MCF 10A (cell line): ENCODE measurements at regions not wholly inside any gene's neighbourhood (a gene's known extent, or its start where the extent isn't known, plus 50 kb on each side); places are given as distances from the start of the nearest gene placed in this dataset.

ENCODE experiments used
- BruUV-seq: library from RNA; stranded (reverse); fragments of 400-500 nt; replicated peaks from 2 replicates; lab custom pipeline; 2021; lab: Mats Ljungman, UMichigan
- CTCF ChIA-PET: fragments of 300-600 bp; sonication (Branson Sonifier 250); formaldehyde crosslinking; extraction: SDS; loops from one replicate; lab custom pipeline; 2021; ENCODE audit warnings: antibody characterized with exemption, inconsistent platforms; lab: Yijun Ruan, JAX
- POLR2A ChIA-PET: fragments of 300-600, 350-650 bp; sonication (Branson Sonifier 250); formaldehyde crosslinking; extraction: SDS; loops from one replicate; lab custom pipeline; 2020; ENCODE audit warnings: antibody characterized with exemption, inconsistent platforms; lab: Yijun Ruan, JAX
- DNase-seq: peaks from one replicate; pipeline ENCODE4 v3.0.0-alpha.2; 2018; ENCODE audit not compliant: unreplicated experiment
- H3K27ac Mint-ChIP-seq: one replicate; pipeline ENCODE4 v1.8.0; 2022; ENCODE audit warnings: mild to moderate bottlenecking, low read depth, mixed read lengths; ENCODE audit not compliant: unreplicated experiment
- H3K27me3 Mint-ChIP-seq: one replicate; pipeline ENCODE4 v1.8.0; 2022; ENCODE audit warnings: mixed read lengths; ENCODE audit not compliant: insufficient read depth, unreplicated experiment
- H3K36me3 Mint-ChIP-seq: one replicate; pipeline ENCODE4 v1.8.0; 2022; ENCODE audit warnings: mild to moderate bottlenecking, moderate library complexity, mixed read lengths; ENCODE audit not compliant: insufficient read depth, unreplicated experiment
- H3K4me1 Mint-ChIP-seq: one replicate; pipeline ENCODE4 v1.8.0; 2022; ENCODE audit warnings: mixed read lengths; ENCODE audit not compliant: insufficient read depth, unreplicated experiment
- H3K4me3 Mint-ChIP-seq: one replicate; pipeline ENCODE4 v1.8.0; 2022; ENCODE audit warnings: mild to moderate bottlenecking, moderate library complexity, mixed read lengths; ENCODE audit not compliant: unreplicated experiment
- H3K9me3 Mint-ChIP-seq: one replicate; pipeline ENCODE4 v1.8.0; 2022; ENCODE audit warnings: mixed read lengths; ENCODE audit not compliant: unreplicated experiment
- CTCF ChIP-seq: fragments of 200-600 bp; IDR thresholded peaks from one replicate; pipeline ENCODE4 v1.8.0; 2022; ENCODE audit warnings: antibody characterized with exemption, mild to moderate bottlenecking; ENCODE audit not compliant: unreplicated experiment
- intact Hi-C: fragments of 100-400 bp; cut with micrococcal nuclease; formaldehyde crosslinking; loops from 2 replicates; pipeline ENCODE4 v1.14.1; 2022

GRCh38 chr1:47507144-47507543 is 69.3 kb downstream of the FOXD2 start:
- no peak for TF ChIP-seq CTCF
- CTCF ChIA-PET = interaction anchor here (0.7 to 1.7 kb wide), 3 partner anchors 23 to 72 kb away, joined by 3 to 4 read pairs (median 3); no protein-coding TSS in a partner anchor
- no peak for DNase-seq
- intact Hi-C loops = no loop called here
- Mint-ChIP-seq H3K4me3 (no peak overlapping the region), H3K9me3 (peaks cover 6% of the 10 kb centered on the region), H3K27ac (no peak overlapping the region), H3K27me3 (peaks cover 21% of the 10 kb centered on the region), H3K36me3 (no peaks in the 10 kb centered on the region), H3K4me1 (no peaks in the 10 kb centered on the region)
- POLR2A ChIA-PET = no interaction called here
- no TSS peak for BruUV-seq

- Mint-ChIP-seq H3K36me3 (no peaks in the 10 kb centered on the region), H3K27me3 (peaks cover 29% of the 10 kb centered on the region), H3K4me3 (no peak overlapping the region), H3K4me1 (no peaks in the 10 kb centered on the region), H3K27ac (no peak overlapping the region), H3K9me3 (peaks cover 7% of the 10 kb centered on the region)
- intact Hi-C loops = no loop called here
- CTCF ChIA-PET = interaction anchor here (0.7 kb wide), 1 partner anchor 73 kb away, joined by 3 read pairs; no protein-coding TSS in a partner anchor
- no TSS peak for BruUV-seq
- DNase-seq = no peak
- TF ChIP-seq CTCF = no peak
- POLR2A ChIA-PET = interaction anchor here (0.9 kb wide), 1 partner anchor 70 kb away, joined by 3 read pairs; the partner anchor contains the start of gene FOXD2
Observed at GRCh38 chr1:47507881-47508701, 70.2 kb downstream of the FOXD2 start.

GRCh38 chr1:47508702-47509431 is 71.0 kb downstream of the FOXD2 start:
- H3K27ac Mint-ChIP-seq = no peak overlapping the region
- TF ChIP-seq CTCF = no peak
- H3K9me3 Mint-ChIP-seq = peaks cover 7% of the 10 kb centered on the region
- intact Hi-C loops = no loop called here
- H3K4me1 Mint-ChIP-seq = no peaks in the 10 kb centered on the region
- no peaks in the 10 kb centered on the region for H3K36me3 Mint-ChIP-seq
- H3K4me3 Mint-ChIP-seq = no peak overlapping the region
- peaks cover 22% of the 10 kb centered on the region for H3K27me3 Mint-ChIP-seq
- no TSS peak for BruUV-seq
- ChIA-PET CTCF (interaction anchor here (1.1 kb wide), 1 partner anchor 71 kb away, joined by 3 read pairs; the partner anchor contains the start of gene FOXD2), POLR2A (no interaction called here)
- DNase-seq = no peak

- CTCF ChIA-PET = interaction anchor here (0.6 to 1.2 kb wide), 2 partner anchors 20 to 60 kb away, joined by 3 read pairs; no protein-coding TSS in a partner anchor
- Mint-ChIP-seq H3K4me1 (no peaks in the 10 kb centered on the region), H3K27me3 (peaks cover 19% of the 10 kb centered on the region), H3K4me3 (no peak overlapping the region), H3K36me3 (no peaks in the 10 kb centered on the region), H3K27ac (no peak overlapping the region), H3K9me3 (peaks cover 7% of the 10 kb centered on the region)
- no peak for DNase-seq
- no peak for TF ChIP-seq CTCF
- intact Hi-C loops = no loop called here
- POLR2A ChIA-PET = no interaction called here
- BruUV-seq = no TSS peak
Observed at GRCh38 chr1:47510282-47510811, 72.5 kb downstream of the FOXD2 start.
